HG02798 (cell line): ENCODE measurements at regions not wholly inside any gene's neighbourhood (a gene's known extent, or its start where the extent isn't known, plus 50 kb on each side); places are given as distances from the start of the nearest gene placed in this dataset.

Experiments
- ATAC-seq: cut with Tn5 transposase; IDR thresholded peaks from one replicate; pipeline ENCODE4 v1.9.1; 2021; ENCODE audit warnings: mild to moderate bottlenecking; ENCODE audit not compliant: unreplicated experiment, poor library complexity

DNA sequence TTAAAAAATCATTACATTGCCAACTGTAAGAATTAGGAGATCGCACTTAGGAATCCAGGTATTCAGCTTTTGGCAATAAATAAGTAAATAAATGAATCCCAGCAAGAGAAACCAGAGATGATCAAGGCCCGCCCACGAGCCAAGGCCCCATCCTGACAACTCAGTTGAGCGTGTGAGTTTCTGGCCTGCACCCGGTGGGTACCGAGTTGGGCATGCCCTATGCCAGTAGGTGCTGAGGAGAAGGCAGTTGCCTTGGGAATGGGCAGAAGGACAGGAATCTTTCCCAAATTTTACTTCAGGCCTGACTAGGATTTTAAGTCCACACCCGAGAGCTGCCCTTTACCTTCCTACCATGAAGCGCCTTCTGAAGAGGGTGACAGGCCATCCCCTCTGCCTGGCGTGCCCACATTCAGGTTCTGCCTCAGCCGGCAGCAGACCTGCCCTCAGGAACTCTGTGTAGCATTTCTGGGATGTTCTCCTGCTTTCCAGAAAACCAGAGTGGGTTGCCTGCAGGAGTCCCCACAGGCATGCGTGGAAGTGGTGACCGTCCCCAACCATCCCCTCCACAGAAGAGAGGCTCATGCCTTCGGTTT is 99.3 kb upstream of the ALDH1A3 start:
- no peak for ATAC-seq

- ATAC-seq: no peak
These were observed 98.3 kb upstream of the ALDH1A3 start for GRCh38 chr15:100781061-100781960.

DNA sequence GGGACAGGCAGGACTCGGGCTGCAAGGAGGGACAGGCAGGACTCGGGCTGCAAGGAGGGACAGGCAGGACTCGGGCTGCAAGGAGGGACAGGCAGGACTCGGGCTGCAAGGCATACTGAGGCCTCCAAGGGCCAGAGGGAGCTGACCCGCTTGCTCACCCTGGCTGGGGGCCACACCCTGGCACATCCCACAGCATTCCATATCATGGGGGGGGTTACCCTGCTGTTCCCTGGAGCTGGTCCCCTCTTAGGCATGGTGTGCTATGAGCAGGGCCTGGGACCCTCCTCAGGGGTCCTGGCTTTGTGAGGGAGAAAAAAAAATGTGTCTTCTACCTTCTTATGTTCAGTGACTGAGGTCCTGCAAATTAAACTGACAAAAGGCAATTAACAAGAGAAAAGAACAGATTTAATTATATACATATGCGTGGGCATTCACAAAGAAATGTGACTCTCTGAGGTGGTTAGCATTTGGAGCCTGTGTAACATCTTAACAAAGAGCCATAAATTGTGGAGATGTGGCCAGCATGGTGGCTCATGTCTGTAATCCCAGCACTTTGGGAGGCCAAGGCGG is 97.6 kb upstream of the ALDH1A3 start:
- ATAC-seq: no peak

DNA sequence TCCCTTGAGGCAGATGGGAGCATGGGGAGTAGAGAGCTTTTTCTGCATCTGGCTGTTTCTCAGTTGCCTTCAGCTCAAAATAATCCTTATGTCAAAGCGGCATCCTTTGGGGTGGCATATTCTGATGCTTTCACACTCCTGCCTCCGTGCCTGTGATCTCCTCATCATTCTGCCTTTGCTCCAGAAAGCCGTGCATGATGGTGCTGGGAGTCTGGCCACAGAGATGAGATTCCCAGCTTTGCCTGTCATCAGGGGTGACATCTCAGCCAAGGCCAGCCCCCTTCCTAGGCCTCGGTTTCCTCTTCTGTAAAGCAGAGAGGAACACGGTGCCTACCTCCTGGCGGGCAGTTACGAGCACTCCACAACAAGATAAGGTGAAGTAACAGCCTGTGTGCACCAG is 96.3 kb upstream of the ALDH1A3 start:
- ATAC-seq: no peak

- ATAC-seq: no peak
These were observed 95.7 kb upstream of the ALDH1A3 start for GRCh38 chr15:100783760-100784492.

DNA sequence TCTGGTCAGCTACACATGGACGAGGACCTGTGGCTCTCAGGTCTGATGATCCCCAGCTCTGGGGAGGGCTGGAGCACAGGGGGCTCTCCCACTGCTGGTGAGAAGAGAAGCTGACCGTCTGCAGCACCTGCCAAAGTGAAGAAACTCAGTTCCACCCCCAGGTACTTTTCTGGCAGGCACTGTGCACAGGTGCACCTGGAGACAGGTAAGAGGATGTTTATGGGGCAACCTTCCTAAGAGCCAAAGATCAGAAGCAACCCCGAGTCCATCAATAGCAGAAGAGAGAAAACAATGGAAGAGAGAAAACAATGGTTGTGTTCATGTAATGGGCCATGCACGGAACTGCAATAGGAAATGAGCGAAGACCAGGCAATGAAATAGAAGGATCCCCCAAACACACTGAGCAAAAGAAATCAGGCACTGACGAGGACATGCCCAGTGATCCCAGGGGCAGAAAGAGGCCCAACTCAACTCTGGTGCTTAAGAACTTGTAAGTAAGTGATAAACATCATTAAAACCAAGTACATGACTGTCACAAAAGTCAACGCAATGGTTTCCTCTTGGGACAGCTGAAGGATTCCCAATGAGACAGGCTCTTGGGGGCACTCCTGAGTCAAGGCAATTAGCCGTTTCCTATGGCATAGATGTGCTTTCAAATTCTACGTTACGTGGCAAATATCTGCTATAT is 95.0 kb upstream of the ALDH1A3 start:
- ATAC-seq: no peak

- ATAC-seq: no peak
These were observed 94.2 kb upstream of the ALDH1A3 start for GRCh38 chr15:100785181-100786138.

- no peak for ATAC-seq
These were observed 93.5 kb upstream of the ALDH1A3 start for GRCh38 chr15:100786139-100786531.

GRCh38 chr15:100786901-100787566 is 92.6 kb upstream of the ALDH1A3 start:
- no peak for ATAC-seq

GRCh38 chr15:100787567-100788417 is 91.8 kb upstream of the ALDH1A3 start:
- ATAC-seq: no peak

DNA sequence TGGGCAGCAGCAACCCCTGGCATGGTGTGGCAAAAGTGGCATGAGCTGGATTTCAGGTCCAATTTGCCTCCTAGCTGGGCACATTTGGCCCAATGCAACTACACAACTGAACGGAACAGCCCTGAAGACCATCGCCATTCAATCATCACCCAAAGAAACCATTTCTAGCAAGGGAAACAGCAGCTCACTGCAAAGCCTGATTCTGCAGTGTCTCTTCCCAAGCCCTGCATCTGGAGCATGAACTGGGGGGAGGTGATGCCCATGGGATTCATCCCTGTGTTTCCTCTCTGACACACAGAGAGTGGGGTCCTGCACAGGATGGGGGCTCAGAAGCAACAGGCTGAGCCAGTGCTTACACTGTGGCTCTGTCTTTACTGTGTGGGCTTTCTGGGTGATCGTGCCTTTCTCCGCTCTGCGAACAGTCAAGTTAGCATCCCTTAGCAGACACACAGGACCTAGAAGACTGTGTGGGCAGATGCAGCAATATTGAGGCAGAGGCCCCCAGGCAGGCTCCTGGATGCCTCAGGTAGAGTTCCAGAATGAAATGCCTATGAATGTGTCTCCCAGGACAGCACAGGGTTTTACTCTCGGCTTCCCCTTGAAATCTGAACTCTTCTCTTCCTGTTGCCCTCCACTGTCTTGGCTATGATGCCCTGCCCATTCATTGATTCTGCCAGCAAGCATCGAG is 91.1 kb upstream of the ALDH1A3 start:
- no peak for ATAC-seq

GRCh38 chr15:100790786-100791265 is 88.8 kb upstream of the ALDH1A3 start:
- ATAC-seq: no peak

DNA sequence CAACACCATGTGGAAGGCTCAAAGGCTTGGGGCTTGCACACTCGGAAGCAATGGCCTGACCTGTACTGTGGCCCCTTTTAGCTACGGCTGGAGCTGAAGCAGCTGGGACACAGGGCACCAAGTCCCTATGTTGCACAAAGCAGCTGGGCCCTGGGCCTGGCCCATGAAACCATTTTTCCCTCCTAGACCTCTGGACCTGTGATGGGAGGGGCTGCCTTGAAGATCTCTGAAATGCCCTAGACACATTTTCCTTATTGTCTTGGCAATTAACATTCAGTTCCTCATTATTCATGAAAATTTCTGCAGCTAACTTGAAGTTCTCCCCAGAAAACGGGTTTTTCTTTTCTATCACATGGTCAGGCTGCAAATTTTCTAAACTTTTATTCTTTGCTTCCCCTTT is 85.6 kb upstream of the ALDH1A3 start:
- ATAC-seq: no peak

GRCh38 chr15:100801256-100801900 is 78.3 kb upstream of the ALDH1A3 start:
- ATAC-seq: no peak

DNA sequence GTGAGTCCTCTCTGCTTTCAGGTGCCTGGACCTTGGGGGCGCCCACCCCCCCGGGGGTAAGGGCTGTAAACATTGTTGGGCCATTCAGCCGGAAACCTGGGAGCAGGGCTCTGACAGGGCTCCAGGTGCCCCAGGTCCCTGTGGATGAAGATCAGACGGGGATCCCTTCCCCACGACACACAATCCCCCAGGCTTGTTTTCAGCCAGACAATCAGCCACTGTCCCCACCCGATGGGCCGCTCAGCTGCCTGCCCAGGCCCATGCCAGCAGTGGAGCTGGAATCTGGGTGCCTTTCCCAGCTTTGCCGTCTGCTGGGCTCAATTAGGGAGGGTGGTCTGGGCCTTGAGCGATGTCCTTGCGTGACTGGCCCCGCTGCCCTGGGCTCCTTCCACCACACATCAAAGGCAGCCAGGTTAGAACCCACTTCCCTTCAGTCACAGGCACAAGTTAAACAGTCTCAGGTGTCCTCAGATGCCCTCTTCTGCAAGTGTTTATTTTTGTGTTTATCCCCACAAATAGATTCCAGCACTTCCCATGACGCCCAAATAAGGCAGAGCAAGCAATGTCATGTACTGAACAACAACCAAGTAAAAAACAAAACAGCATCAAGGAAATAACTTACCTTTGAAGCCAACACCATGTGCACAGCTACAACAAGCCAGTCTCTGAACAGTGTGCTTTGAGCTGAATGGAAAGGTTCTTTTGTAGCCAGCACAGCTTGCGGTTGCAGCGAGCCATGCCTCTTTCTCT is 77.0 kb upstream of the ALDH1A3 start:
- ATAC-seq: no peak

- ATAC-seq: no peak
These were observed 76.5 kb upstream of the ALDH1A3 start for GRCh38 chr15:100803171-100803440.
